Adrenal gland (tissue), 5 donors: ENCODE measurements at regions not wholly inside any gene's neighbourhood (a gene's known extent, or its start where the extent isn't known, plus 50 kb on each side); places are given as distances from the start of the nearest gene placed in this dataset.

ENCODE experiments used
- CTCF ChIP-seq, 6 experiments: fragments of 450-650 bp in 4 of 6; fragments of 200-600 bp in 2 of 6; sonication (generic) in 1 of 6; IDR thresholded peaks; 1 replicate in 5 of 6; 2 replicates in 1 of 6; pipeline versions ENCODE4 v1.5.1 to v1.8.0; 2016 to 2021; ENCODE audit warnings: antibody characterized with exemption in 6 of 6, mild to moderate bottlenecking in 2 of 6, moderate library complexity in 1 of 6
- POLR2A ChIP-seq, 2 donors: fragments of 450-650 bp; IDR thresholded peaks; one replicate each; pipeline ENCODE4 v1.6.1; 2017; ENCODE audit warnings: antibody characterized with exemption in 2 of 2, mild to moderate bottlenecking in 2 of 2, moderate library complexity in 1 of 2
- donor health status: DM: no; HTN: no; CAD: no.

GRCh38 chr12:93099792-93100191, 170.7 kb upstream of the EEA1 start:
- TF ChIP-seq POLR2A (IDR thresholded peaks at IDR 0.05) (no peak), CTCF (IDR thresholded peaks at IDR 0.05) (no peak)
